NCI-H446 (cell line): ENCODE measurements at regions not wholly inside any gene's neighbourhood (a gene's known extent, or its start where the extent isn't known, plus 50 kb on each side); places are given as distances from the start of the nearest gene placed in this dataset.

Experiments used
- DNase-seq, 2 experiments: peaks; one replicate each; lab custom pipeline; 2025; lab: John Stamatoyannopoulos, UW

DNA sequence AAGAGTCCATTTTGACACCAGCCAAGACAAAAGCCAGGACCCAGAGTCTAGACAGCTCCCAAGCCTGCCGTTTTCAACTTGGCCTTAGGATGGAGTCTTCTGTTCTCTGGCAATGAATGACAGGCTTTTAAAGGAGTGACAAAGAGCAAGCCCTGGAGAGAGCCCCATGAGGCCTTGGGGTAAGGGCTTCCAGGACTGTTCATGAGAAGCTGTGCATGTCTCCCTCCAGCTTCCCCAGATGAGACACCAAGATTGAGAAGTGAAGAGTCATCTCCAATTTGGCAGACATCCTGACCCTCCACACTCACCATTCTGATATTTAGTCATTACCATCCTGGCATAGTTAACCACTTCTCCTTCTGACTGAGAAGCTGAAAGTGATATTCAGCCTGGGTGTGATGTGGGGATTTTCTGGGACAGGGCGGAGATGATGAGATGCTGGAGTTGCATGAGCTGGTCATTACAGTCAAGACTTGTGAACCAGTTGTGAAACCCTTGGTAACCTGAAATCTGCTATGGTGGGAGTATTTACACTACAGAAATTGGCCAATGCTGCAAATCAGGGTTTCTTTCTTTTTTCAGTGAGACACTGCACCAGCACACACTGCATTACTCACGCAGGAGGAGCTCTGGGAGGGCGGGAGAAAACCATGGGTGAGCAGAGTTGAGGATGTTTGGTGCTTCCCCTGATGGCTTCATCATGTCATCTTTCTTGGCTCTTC is 77.8 kb downstream of the VCPKMT start:
- peak in 1 of 2 experiments; percentile 11 for DNase-seq

DNA sequence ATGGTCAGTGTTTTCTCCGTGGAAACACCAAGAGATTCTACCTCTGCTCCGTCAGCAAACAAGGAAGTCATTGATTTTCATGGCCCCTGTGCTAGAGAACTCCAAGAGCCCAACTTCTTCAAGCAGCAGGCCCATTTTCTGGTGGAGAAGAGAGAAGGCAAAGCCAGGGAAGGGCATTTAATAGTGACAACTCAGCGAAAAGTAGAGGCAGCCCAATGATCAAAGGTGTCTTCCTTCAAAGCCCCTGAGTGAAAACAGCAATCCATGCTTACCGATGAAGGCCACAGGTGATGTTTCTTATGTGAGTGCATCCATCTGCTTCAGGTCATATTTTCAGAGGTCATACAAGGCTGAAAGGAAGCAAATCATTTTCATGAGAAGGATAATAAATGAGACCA is 77.3 kb downstream of the VCPKMT start:
- DNase-seq, result no peak

DNA sequence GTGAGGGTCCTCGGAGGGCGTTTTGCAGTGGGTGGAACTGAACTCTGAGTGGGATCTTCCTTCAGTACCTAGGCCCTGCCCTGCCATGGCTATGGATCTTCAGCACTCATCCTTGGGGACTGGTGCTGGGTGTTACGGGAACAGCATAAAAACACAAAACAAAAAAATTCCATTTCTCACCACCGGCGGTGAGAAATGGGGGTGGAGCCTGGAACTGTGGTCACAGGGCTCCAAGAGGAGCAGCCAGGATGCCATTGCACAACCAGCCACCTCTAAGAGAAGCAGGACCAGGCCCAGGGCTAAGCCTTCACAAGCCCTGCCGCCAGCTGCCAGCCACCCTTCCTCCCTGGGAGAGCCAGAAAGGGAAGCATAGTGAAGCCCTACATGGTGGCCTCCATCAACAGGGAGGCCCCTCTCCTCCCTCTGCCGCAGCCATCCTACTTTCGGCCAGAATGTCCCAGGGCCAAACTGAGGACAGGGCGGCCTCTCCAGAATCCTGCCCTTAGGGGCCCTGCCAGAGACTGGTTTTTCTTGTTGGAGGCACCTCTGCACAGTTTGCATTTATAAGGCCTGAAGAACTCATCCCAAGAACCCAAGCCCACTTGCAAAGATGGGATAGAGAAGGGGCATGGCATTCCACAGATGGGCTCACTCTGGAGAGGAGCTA is 76.5 kb downstream of the VCPKMT start:
- DNase-seq, result no peak

DNA sequence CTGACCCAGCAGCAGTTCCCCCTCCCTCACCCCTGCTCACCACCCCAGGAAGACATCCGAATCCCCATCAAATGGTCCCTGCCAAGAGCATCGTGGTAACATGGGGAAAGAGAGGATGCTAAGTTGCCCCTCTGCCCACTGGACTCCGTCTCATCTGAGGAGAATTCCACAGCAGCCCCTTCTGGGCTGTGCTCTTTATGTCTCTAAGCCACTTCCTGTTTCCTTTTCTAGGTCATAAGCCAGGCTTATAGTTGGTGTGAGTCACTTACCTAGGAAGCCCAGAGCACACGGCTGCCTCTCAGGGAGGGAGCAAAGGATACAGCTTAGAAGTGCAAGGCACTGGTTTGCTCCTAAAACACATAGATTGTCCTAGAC is 76.0 kb downstream of the VCPKMT start:
- no peak for DNase-seq

DNA sequence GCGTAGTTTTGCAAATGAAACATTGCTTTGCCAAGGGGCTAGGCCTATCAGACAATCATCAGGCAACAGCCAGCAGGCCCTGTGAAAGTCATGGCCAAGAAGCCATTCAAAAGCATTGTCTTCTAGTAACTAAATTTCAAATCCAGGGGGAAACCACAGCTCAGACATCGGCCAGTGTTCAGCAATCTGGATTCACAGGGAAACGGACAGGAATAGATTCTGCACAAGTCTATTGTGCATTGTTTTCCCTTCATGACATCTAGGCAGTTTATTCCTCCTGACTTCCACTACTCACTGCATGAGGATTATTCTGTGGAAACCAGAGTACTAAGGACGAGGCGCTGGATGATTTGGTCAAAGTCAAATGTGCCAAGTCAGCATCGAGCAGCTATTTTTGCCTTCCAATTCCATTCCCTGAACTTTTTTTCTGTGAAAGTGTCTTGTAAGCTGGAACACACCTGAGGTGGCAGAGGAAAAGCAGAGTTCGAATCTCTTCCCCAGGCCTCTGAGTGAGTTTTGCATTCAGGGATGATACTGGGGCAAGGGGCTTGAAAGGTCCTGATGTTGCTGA is 75.4 kb downstream of the VCPKMT start:
- no peak for DNase-seq

DNA sequence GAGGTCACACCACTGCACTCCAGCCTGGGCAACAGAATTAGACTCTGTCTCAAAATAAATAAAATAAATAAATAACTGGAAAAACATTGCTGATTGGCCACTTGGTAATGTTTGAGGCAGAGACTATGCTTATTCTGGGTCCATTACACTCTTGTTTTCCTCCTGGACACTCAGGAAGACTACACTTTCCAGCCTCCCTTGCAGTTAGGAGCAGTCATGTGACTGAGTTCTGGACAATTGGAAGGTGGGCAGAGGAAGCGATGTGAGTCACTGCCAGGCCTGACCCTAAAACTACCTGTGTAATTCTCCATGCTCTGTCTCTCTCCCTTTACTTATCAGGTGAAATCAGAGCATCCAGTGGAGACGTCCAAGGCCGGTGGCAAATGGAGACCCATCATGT is 74.4 kb downstream of the VCPKMT start:
- DNase-seq, result no peak

DNA sequence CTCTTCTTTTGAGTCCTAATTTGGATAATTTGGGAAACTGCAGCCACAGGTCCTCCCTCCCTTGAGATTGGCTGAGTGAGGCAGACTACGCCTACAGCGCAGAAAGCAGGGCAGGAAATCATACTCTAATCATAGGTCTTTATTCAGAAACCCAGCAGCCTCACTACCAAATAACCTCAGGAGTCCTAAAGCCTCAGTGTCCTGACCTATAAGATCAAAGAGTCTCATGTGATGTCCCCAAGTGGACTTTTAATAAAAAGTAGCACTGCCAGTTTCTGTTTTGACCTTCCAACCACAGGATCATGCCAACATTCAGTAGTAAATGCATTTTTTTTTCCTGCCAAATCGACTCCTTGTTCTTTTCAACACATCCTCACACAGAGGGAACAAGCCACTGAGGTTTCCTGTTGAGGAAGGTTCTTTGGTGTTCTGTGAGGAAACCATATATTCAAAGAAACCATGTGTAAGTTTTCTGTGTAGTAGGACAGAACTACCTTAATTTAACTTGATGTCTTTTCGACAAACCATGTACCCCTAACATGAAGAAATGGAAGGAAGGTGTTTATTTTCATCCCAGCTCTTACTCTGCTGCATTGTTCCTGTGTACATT is 72.2 kb downstream of the VCPKMT start:
- DNase-seq, result no peak

DNA sequence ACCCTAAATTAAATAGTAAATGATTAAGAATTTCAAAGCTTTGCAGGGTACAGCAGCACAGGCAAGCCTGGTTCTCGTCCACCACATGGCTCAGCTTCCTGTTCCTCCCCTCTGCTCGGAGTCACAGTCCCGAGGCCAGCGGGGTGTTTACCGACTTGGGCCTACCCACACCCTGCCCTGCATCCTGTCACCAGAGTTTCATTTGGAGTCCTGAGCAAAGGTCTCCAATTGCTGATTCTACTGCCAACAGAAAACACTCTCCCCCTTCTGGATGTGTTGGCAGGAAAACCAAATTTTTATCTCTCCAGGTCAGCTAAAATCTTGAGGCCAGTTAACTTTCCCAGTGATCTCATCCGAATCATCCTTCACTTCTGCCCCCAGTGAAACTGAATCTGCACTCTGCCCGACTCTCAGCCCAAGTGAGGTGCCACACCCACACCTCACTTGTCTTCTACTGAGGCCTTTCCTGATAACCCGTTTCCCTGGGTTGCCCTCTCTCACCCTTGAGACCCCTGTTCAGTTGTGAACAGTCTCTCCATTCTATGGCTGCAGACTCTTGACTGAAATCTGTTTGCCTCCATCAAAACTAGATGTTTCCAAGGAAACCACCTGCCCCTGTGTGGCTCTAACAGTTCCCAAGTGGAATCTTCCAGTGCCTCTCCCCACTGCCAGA is 71.2 kb downstream of the VCPKMT start:
- peak in 1 of 2 experiments; percentile 21 for DNase-seq

DNA sequence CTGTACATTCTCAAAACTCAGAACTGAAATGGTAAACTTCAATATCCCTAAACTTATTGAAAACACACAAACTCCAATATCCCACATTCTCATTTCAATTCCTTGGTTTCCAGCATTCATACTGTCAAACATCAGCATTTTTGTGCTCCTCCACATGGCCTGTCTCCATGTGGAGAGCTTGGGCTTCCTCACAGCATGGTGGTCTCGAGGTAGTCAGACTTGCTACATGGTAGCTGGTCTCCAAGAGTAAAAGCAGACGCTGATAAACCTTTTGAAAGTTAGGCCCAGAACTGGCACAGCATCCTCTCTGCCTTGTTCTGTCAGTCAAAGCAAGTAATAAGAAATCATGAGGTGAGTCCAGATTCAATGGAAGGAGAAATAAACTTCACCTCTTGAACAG is 70.5 kb downstream of the VCPKMT start:
- DNase-seq, result no peak

DNA sequence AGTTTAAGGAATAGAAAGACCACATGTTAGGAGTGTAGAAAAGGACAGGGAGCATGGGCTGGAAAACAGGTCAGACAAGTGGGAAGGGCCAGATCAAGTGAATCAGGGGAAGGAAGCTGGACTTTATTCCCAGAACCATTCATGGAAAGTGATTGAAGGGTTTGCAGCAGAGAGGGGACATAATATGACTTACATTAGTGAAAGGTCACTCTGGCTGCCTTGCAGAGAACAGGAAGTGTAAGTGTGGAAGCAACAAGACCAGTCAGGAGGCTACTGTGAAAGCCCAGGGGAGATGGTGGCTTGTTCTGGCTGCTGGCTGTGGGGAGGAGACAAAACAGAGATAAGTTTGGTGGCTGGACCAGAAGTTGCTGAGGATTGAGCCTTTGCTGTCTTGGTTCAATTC is 69.1 kb downstream of the VCPKMT start:
- no peak for DNase-seq

DNA sequence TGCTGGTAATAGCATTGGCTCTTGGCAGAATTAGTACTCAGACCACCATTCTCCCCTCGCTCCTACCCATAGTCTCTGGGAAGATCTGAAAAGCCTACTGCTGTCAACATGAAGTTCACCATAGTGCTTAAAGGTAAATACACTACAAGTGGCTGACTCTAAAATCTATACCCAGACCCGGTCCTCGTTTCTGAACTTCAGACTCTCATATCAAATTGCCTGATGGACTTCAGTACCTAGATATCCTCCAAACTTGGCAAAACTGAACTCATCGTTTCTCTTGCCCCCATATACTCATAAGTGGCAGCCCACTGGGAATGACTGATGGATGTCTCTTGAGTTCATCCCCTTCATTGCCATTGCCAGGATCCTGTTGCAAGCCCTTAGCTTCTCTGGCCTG is 67.3 kb downstream of the VCPKMT start:
- DNase-seq, result no peak

DNA sequence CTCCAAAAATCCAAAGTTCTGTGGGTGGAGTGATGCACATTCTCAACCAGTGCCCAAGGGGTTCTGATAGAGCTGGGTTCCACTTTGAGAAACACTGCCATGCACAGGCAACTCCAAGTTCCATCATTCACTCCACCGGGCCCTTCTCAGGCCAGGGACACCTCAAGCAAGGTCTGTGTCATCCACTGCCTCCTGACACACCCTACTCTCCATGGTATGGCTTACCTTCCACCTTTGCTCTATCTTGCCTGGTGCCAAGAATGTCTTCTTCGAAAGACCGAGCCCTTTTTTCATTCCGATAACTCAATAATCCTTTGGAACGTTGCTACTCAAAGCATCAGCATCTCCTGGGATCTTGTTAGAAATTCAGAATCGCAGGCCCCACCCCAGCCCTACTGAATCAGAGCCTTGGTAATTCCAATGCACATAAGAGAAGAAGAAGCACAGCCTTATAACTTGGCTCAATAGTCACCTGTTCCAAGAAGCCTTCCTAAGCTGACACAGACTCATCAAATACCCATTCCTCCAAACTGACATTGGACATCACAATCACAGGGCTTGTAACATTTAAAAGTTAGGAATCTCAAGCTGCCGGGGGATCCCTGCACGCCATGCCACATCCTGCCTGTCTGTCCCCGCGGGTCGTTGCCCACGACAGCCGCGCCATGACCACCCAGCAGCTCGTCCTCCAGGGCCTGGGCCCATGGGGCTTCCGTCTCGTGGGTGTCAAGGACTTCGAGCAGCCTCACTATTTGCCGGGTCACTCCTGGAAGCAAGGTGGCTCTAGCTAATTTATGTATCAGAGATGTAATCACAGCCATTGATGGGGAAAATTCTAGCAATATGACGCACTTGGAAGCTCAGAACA is 66.4 kb downstream of the VCPKMT start:
- DNase-seq, result no peak

DNA sequence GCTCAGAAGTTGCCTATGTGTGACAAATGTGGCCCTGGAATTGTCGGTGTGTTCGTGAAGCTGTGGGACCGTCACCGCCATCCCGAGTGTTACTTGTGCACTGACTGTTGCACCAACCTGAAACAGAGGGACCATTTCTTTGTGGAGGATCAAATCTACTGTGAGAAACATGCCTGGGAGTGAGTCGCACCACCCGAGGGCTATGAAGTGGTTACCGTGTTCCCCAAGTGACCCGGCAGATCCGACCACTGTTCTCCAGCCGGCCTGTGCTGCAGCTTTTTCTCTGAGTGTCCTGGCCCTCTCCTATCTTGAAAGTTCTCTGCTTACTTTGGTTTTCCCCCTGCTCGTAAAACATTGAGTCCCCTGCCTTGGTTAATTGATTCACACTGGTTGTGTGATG is 65.3 kb downstream of the VCPKMT start:
- no peak for DNase-seq

DNA sequence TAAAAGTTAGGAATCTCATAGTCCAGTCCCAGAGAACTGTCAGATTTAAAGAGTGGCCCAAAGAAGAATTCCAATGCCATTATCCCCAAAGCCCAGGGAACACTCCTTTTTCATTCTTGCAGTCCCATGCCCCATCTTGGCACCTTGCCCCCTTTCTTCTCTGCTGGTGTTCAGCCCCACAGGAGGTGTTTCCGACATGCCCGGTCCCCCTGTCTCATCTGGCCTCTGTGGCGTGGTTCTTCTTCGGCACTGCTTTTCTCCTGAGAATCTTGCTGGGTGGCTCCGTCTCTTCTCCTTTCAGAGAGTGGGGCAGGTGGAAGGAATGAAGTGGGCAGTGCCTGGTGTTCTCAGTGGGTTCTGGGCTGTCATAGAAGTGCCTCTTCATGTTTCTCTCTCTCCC is 64.7 kb downstream of the VCPKMT start:
- no peak for DNase-seq

DNA sequence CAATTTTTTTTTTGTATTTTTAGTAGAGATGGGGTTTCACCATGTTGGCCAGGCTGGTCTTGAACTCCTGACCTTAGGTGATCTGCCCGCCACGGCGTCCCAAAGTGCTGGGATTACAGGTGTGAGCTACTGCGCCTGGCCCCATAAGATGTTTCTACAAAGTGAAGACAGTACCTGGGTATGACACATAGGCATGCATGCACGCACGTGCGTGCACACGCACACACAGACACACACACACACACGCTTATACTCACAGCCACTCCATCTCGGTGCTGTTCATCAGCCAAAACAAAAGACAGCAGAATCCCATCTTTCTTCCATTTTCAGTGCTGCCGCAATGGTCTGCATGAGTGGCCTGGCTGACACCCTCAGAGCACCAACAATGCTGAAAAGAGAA is 63.9 kb downstream of the VCPKMT start:
- no peak for DNase-seq

DNA sequence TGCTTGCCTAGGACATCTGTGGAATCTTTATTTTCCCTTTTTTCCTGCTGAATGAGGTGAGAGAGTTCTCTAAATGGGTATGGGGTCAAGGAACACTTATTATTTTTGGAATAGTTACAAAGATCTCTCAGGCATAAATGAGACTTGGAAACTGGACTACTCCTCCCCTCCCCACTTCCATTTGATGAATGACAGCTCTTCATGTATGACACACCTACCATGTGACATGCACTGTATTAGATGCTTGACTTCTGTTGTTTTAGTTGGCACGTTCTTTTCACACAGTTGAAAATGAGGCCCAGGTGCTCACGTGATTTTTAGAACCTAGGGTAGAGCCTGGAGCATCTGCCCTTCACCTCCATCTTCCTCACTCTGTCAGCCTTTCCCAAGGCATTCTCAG is 62.4 kb downstream of the VCPKMT start:
- DNase-seq, result no peak

DNA sequence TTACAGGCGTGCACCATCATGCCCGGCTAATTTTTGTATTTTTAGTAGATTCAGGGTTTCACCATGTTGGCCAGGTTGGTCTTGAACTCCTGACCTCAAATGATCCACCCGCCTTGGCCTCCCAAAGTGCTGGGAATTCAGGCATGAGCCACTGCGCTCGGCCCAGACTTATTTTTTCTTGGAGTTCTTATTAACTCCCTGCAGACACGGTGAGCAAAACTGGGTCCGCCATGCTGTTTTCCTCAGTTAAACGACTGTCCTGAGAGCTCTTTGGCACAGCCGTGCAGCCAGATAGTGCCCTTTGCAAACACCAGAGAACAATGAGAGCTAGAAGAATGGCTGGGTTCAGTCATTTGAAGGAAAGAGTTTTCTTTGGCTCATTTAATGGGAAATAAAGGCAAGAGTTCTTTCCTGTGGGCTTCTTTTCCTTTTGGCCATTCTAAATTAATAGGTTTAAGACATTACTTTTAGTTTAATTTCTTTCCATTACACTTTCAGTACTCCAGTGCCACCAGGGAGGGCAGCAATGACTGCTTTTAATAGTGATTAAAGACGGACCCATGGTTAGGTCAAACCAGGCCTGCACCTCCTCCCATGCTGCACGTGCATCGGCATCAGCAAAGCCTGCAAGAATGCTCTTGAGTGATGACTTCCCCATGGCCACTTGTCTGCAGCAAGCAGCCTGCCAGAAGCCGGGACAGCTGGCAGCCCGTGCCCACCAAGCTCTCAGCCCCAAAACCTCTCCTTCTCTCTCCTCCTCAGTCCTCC is 60.7 kb downstream of the VCPKMT start:
- no peak for DNase-seq

DNA sequence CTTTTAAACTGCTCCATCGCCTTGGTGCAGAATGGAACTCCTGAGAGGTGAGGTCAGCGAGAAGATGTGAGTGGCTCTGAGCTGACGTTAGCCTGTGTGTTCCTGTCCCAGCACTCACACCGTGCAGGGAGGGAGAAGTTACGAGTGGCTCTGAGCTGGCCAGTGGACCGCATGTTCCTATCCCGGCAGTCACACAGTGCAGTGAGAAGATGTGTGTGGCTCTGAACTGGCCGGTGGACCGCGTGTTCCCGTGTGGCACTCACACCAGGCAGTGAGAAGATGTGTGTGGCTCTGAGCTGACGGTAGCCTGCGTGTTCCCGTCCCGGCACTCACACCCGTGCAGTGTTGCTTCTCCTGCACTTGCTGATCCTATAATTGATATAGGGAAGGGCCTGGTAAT is 59.9 kb downstream of the VCPKMT start:
- DNase-seq, result no peak

DNA sequence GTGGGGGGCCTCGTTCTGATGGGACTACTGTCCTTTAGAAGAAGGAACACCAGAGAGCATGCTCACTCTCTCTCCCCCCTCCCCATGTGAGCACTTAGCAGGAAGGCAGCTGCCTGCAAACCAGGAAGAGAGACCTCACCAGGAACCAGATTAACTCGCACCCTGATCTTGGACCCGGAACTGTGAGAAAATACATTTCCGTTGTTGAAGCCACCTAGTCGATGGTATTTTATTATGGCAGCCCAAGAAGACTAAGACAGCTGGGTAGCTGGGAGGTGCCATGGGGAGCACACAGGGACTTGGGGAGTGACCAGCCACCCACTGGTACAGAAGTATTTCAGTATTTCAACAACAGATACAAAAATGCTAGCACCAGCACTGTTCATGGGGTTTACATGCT is 59.0 kb downstream of the VCPKMT start:
- no peak for DNase-seq

DNA sequence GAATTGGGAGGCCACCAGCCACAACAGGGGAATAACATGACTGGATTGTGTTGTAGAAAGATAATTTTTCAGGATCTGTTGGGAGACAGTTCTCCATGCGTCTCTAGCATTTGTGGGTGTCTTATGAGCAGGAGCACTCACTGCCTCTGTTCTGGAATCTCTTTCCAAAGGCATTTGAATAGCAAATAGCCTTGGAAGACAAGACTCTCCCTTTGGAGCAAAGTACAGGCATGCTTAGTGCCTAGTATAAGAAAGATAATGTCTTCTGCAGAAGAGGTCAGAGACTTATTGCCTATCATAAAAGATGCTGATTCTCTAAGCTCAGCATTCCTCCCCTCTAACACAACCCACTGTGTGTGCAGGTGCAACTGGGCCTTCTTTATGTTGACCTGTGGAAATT is 58.3 kb downstream of the VCPKMT start:
- DNase-seq, result no peak
